ENCODE measurements at regions not wholly inside any gene's neighbourhood (a gene's known extent, or its start where the extent isn't known, plus 50 kb on each side); places are given as distances from the start of the nearest gene placed in this dataset.
"Not testable (repeated sequence)": the region's sequence is repeated elsewhere in the genome, so short reads cannot be mapped to it uniquely, and the experiment has no call there.

- no peak for DNase-seq (ENCODE audit: low read depth)
Measured at GRCh38 chr11:29628609-29629008, 388.2 kb downstream of the KCNA4 start.

DNA sequence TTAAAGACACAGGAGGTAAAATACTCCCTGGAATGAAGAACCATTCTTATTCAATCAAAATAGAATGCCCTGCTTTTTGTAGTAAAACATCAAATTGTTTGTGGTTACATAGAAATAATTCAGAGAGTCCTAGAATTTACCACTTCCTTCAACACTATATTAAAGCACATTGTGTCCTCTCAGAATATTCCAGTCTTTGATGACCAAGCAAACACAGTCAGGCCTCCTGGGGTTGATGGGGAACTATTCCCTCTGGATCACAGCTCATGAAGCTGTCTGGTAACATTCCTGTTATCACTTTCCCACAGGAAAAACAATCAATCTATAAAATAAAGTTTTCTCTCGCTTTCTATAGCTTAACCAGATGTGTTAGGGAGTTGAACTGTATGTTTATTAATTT, 389.3 kb downstream of the KCNA4 start:
- DNase-seq (ENCODE audit: low read depth), result no peak

DNA sequence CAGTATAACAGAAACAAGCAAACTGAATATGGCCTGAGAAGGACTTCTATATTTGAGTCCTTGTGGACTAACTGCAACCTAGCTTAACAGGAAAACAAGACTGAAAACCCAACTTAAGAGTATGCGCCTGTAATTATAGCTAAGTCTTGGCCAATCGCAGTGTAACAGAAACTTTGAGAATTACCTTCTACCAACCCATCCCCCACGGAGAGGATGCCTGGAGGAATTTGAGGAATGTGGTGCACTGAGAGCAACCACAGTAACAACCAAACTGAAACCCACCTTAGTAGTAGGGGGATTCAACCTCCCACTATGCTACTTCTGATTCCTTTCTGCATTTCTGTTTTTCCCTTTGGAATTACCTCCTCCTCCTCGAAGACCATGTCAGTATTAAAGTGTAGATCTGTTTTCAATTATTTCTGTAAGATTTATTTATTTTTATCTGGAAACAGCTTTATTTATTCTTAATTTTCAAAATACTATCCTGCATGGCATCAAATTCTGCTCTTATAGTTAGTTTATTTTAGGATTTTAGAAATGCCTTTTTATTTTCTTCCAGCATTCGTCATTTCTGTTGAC, 393.6 kb downstream of the KCNA4 start:
- DNase-seq (ENCODE audit: low read depth), result no peak

DNA sequence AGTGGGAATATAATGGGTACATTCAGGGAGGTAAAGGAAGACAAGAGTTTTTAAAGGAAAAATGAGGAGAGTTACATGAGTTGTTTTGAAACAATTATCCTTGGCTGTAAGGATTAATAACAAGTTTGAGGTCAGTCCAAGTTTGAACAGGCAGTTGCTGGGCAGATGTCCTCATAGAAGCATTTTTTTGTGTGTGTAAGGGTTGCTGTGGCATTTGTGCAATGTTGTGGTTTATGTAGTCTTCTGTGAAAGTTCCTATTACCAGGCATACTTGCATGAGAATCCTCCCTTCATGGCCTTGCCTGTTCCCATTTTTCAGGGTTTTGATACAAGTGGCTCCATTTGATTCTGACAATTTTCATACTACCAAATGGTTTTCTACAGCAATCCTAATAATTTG, 400.2 kb downstream of the KCNA4 start:
- peak; percentile 77 for DNase-seq (ENCODE audit: low read depth)

- no peak for DNase-seq (ENCODE audit: low read depth)
Measured at GRCh38 chr11:29612423-29612822, 404.4 kb downstream of the KCNA4 start.

- no peak for DNase-seq (ENCODE audit: low read depth)
Measured at GRCh38 chr11:29606330-29607031, 410.3 kb downstream of the KCNA4 start.

- DNase-seq (ENCODE audit: low read depth), result not testable (repeated sequence)
Measured at GRCh38 chr11:29600151-29600575, 416.7 kb downstream of the KCNA4 start.

DNA sequence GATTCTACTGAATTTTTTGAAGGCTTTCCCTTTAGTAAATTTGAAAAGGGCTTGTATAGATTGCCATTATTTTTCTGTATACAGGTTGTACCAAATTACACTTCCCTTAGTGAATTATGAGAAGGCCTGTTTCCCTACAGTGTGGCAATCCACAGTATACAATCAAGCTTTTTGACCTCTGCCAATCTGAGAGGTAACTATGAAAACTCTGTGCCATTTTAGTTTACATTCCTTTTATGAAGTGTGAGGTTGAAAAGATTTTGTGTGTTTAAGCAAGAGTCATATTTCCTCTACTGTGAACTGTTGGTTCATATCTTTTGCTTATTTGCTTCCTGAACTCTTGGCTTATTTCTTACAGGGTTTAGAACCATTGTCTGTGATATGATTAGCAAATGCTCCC, 432.5 kb downstream of the KCNA4 start:
- DNase-seq (ENCODE audit: low read depth), result no peak

GRCh38 chr11:29578806-29579205, 438.0 kb downstream of the KCNA4 start:
- no peak for DNase-seq (ENCODE audit: low read depth)

GRCh38 chr11:29564486-29564885, 452.3 kb downstream of the KCNA4 start:
- no peak for DNase-seq (ENCODE audit: low read depth)

DNA sequence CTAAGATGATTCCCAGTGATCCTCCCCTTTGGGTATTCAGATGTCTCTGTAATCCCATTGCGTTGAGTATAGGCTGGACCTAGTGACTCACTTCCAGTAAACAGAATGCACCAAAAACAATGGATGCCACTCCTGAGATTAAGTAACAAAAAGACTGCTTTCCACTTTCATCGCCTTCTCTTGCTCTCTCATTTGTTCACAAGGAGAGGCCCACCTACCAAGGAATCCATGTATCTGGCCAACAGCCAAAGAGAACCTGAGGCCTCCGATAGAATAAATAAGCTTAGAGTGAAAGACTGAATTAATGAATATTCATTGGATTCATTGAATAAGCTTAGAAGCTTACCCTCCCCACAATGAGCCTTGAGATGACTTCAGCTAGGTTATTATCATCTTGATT, 454.6 kb downstream of the KCNA4 start:
- no peak for DNase-seq (ENCODE audit: low read depth)

GRCh38 chr11:29553990-29554389, 462.8 kb downstream of the KCNA4 start:
- DNase-seq (ENCODE audit: low read depth), result no peak

GRCh38 chr11:29538339-29539036, 478.3 kb downstream of the KCNA4 start:
- DNase-seq (ENCODE audit: low read depth), result no peak

- peak; percentile 7 for DNase-seq (ENCODE audit: low read depth)
Measured at GRCh38 chr11:29534836-29535235, 482.0 kb downstream of the KCNA4 start.

GRCh38 chr11:29530961-29531360, 485.9 kb downstream of the KCNA4 start:
- no peak for DNase-seq (ENCODE audit: low read depth)

DNA sequence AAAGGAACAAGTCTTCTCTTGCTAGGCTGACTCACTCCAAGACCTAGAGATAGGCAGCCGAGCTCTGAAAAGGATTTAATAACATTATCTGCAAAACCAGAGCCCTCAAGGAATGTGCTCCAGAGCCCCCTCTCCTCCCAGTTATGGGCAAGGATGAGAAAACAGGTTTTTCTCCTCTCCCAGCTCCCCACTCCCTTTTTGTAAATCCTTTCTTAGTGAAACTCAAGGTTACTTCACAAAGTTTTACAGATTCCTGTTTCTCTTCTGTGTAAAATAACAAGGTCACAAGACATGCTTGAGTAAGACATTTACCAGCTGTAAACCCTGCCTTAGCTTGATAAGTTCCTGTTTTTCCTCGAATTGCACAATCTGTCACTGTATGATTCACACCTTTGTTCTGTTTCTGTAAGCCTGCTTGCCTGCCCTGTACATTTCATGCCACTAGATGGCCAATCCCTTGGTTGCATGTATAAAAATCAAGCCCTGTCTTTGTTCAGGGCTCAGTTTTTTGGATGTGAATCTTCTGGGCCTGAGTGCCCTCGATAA, 489.4 kb downstream of the KCNA4 start:
- DNase-seq (ENCODE audit: low read depth), result peak; percentile 32

DNA sequence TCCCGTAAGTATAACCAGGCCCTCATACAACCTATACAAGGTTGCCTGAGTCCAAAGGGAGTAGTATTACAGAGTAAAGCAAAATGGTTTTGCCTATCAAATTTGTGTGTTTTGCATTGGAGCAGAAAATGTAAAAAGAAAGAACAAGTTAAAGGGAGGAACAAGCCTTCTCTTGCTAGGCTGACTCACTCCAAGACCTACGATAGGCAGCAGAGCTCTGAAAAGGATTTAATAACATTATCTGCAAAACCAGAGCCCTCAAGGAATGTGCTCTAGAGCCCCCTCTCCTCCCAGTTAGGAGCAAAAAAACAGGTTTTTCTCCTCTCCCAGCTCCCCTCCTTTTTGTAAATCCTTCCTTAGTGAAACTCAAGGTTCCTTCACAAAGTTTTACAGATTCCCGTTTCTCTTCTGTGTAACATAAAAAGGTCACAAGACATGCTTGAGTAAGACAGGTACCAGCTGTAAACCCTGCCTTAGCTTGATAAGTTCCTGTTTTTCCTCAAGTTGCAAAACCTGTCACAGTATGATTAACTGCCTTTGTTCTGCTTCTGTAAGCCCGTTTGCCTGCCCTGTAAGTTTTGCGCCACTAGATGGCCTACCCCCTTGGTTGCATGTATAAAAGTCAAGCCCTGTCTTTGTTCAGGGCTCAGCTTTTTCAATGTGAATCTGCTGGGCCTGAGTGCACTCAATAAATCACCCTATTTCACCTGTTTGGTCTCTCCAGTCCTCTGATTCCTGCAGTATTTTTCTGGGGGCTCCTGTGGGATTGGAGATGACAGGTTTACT, 498.2 kb downstream of the KCNA4 start:
- no peak for DNase-seq (ENCODE audit: low read depth)

DNA sequence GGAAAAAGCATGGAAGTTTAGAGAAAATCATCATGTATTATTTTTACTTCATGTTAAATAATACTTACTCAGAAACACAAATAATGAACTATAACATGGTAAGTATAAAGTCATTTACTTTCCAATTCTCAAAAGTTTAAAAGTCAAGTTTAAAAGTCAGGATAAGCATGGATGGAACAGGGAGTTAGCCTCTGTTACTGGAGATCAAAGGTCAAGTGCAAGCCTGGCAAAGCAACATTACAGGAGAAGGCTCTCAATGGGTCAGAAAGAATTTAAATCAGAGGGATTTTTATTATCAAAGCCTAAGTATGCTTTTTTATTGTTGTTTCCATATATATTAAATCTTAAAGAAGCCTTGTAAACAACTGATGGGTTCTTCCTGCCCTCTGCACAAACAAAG, 505.4 kb downstream of the KCNA4 start:
- no peak for DNase-seq (ENCODE audit: low read depth)

DNA sequence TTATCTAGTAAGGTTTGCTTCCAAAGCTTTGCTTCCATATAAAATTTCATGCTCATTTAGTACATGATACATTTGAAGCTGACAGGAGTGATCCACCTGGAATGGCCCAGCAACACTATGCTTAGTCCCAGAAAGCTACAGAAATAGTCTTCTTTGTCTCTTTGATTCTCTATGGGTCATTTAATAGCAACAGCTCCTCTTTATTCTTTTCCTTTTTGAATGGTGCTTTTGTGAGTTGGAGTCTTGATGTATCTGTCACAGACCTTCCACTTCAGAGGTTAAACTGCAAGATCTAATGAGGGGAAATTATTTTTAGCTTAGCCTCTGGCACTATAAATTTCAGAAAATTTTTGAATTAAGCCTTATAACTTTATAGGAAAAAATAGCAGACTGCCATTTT, 509.5 kb downstream of the KCNA4 start:
- DNase-seq (ENCODE audit: low read depth), result no peak

- no peak for DNase-seq (ENCODE audit: low read depth)
Measured at GRCh38 chr11:29495676-29496075, 521.2 kb downstream of the KCNA4 start.

GRCh38 chr11:29490938-29491337, 525.9 kb downstream of the KCNA4 start:
- DNase-seq (ENCODE audit: low read depth), result no peak

GRCh38 chr11:29486301-29486700, 530.5 kb downstream of the KCNA4 start:
- no peak for DNase-seq (ENCODE audit: low read depth)
